Tibial nerve (tissue), 4 donors: ENCODE measurements at regions not wholly inside any gene's neighbourhood (a gene's known extent, or its start where the extent isn't known, plus 50 kb on each side); places are given as distances from the start of the nearest gene placed in this dataset.
"Not testable (repeated sequence)": the region's sequence is repeated elsewhere in the genome, so short reads cannot be mapped to it uniquely, and the experiment has no call there.

ENCODE experiments used
- DNase-seq, 2 donors: peaks; one replicate each; pipeline ENCODE4 v3.0.0-alpha.2; 2019; ENCODE audit warnings: low spot score in 2 of 2
- H3K27ac ChIP-seq, 4 donors: fragments of 200-600 bp; sonication (generic) in 3 of 4; one replicate each; pipeline ENCODE4 v1.5.1; 2017 to 2019; ENCODE audit warnings: mild to moderate bottlenecking in 1 of 4
- H3K27me3 ChIP-seq, 2 donors: fragments of 200-600 bp; sonication (generic) in 1 of 2; one replicate each; pipeline versions ENCODE4 v1.5.1 to v1.6.0; 2017 to 2019
- H3K36me3 ChIP-seq, 3 donors: fragments of 200-600 bp; sonication (generic); one replicate each; pipeline ENCODE4 v1.5.1; 2018 to 2019
- H3K4me1 ChIP-seq, 4 donors: fragments of 200-600 bp; sonication (generic) in 3 of 4; one replicate each; pipeline ENCODE4 v1.5.1; 2017 to 2019
- H3K4me3 ChIP-seq, 4 donors: fragments of 200-600 bp; sonication (generic) in 3 of 4; one replicate each; pipeline ENCODE4 v1.5.1; 2017 to 2019; ENCODE audit warnings: mild to moderate bottlenecking in 1 of 4, moderate library complexity in 1 of 4
- H3K9me3 ChIP-seq, 4 donors: fragments of 200-600 bp; sonication (generic) in 3 of 4; one replicate each; pipeline ENCODE4 v1.5.1; 2017 to 2019
- EP300 ChIP-seq, 2 donors: sonication (generic); formaldehyde crosslinking; IDR thresholded peaks; one replicate each; pipeline ENCODE4 v1.6.1; 2017; ENCODE audit warnings: antibody characterized with exemption in 2 of 2, mild to moderate bottlenecking in 1 of 2
- POLR2A ChIP-seq, 2 donors: fragments of 450-650 bp; IDR thresholded peaks; one replicate each; pipeline ENCODE4 v1.6.1; 2017; ENCODE audit warnings: antibody characterized with exemption in 2 of 2, mild to moderate bottlenecking in 2 of 2, moderate library complexity in 2 of 2
- WGBS, 2 donors: methylation state at CpG; one replicate each; pipeline ENCODE4 v1.1.5; 2018; 5-methylcytosine and 5-hydroxymethylcytosine counted together
- TF ChIP-seq, protein P1 (sequence below), 5 experiments: fragments of 200-600 bp in 3 of 5; fragments of 450-650 bp in 2 of 5; sonication (generic) in 3 of 5; IDR thresholded peaks; one replicate each; pipeline ENCODE4 v1.5.1; 2016 to 2019; ENCODE audit warnings: antibody characterized with exemption in 5 of 5, mild to moderate bottlenecking in 3 of 5, moderate library complexity in 2 of 5

GRCh38 chr6:115750946-115751345, 309.7 kb downstream of the FRK start:
- DNase-seq: no peak
- no peaks in the 10 kb centered on the region for H3K4me1 ChIP-seq
- H3K36me3 ChIP-seq: no peaks in the 10 kb centered on the region
- WGBS, 2 donors: 77 to 83% methylated on average over 5 of the region's 5 CpGs
- no peaks in the 10 kb centered on the region for H3K27me3 ChIP-seq
- no peak overlapping the region for H3K4me3 ChIP-seq
- H3K27ac ChIP-seq: no peak overlapping the region
- TF ChIP-seq, protein P1, sequence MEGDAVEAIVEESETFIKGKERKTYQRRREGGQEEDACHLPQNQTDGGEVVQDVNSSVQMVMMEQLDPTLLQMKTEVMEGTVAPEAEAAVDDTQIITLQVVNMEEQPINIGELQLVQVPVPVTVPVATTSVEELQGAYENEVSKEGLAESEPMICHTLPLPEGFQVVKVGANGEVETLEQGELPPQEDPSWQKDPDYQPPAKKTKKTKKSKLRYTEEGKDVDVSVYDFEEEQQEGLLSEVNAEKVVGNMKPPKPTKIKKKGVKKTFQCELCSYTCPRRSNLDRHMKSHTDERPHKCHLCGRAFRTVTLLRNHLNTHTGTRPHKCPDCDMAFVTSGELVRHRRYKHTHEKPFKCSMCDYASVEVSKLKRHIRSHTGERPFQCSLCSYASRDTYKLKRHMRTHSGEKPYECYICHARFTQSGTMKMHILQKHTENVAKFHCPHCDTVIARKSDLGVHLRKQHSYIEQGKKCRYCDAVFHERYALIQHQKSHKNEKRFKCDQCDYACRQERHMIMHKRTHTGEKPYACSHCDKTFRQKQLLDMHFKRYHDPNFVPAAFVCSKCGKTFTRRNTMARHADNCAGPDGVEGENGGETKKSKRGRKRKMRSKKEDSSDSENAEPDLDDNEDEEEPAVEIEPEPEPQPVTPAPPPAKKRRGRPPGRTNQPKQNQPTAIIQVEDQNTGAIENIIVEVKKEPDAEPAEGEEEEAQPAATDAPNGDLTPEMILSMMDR (IDR thresholded peaks at IDR 0.05): no peak
- TF ChIP-seq EP300 (IDR thresholded peaks at IDR 0.05) (no peak), POLR2A (IDR thresholded peaks at IDR 0.05) (no peak)
- H3K9me3 ChIP-seq: no peaks in the 10 kb centered on the region

DNA sequence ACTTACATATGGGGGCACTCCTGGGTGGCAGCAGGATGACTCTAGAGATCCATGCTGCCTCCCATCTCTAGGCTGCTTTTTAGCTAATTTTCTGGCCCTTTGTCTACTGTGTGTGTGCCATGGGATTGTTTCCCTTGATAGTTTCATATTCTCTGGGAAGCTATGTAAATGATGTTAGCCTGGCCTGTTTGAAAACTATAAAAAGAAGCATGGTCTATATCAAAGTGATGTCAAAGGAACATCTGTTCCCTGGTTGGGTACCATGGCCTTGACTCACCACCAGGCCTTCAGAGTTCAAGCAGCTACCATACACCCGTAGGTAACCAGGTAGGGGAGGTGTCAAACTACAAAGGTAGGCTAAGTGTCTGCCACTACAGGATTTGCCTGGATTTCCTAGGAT, 310.4 kb downstream of the FRK start:
- TF ChIP-seq POLR2A (IDR thresholded peaks at IDR 0.05) (no peak), EP300 (IDR thresholded peaks at IDR 0.05) (no peak)
- TF ChIP-seq, protein P1 (IDR thresholded peaks at IDR 0.05): no peak
- 67 to 77% methylated on average over 1 of the region's 1 CpG for WGBS, 2 donors
- Histone ChIP-seq H3K4me1 (no peaks in the 10 kb centered on the region), H3K9me3 (peaks cover 0 to 4% (median 0%) of the 10 kb centered on the region in 4 donors), H3K27ac (no peak overlapping the region), H3K4me3 (no peak overlapping the region), H3K36me3 (no peaks in the 10 kb centered on the region), H3K27me3 (no peaks in the 10 kb centered on the region)
- no peak for DNase-seq

- Histone ChIP-seq H3K9me3 (peaks cover 0 to 4% (median 0%) of the 10 kb centered on the region in 4 donors), H3K27ac (no peak overlapping the region), H3K4me1 (no peaks in the 10 kb centered on the region), H3K27me3 (no peaks in the 10 kb centered on the region), H3K4me3 (no peak overlapping the region), H3K36me3 (no peaks in the 10 kb centered on the region)
- 0% methylated on average over 1 of the region's 1 CpG for WGBS, 2 donors
- no peak for DNase-seq
- TF ChIP-seq EP300 (IDR thresholded peaks at IDR 0.05) (no peak), POLR2A (IDR thresholded peaks at IDR 0.05) (no peak)
- TF ChIP-seq, protein P1 (IDR thresholded peaks at IDR 0.05): no peak
Observed at GRCh38 chr6:115747719-115748118, 313.0 kb downstream of the FRK start.

GRCh38 chr6:115746583-115746982, 314.1 kb downstream of the FRK start:
- not testable (repeated sequence) for H3K27ac ChIP-seq, H3K9me3 ChIP-seq, DNase-seq, H3K4me3 ChIP-seq, H3K27me3 ChIP-seq, H3K36me3 ChIP-seq, H3K4me1 ChIP-seq
- WGBS, 2 donors: 83 to 87% methylated on average over 3 of the region's 3 CpGs

DNA sequence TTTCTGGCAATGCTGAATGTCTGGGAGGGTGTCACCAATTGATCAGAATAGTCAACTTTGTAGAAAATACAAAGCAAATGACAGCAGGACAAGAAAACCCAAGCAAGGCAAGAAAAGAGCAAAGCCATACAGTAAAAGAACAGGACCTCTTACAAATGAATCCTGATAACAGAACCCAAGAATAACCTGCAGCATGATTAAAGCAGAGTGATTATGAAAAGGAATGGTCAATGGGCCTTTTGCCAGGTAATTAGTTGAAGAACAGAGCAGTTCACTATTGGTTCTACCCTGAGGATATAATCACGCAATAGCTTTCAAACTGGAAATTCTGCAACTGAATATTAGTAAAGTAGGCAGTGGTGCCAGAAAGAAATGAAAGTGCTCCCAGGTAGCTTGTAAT, 319.8 kb downstream of the FRK start:
- 89 to 93% methylated on average over 1 of the region's 1 CpG for WGBS, 2 donors
- H3K9me3 ChIP-seq: peaks cover 0 to 13% (median 0%) of the 10 kb centered on the region in 4 donors
- no peak overlapping the region for H3K4me3 ChIP-seq
- no peaks in the 10 kb centered on the region for H3K27me3 ChIP-seq
- no peak overlapping the region for H3K27ac ChIP-seq
- TF ChIP-seq EP300 (IDR thresholded peaks at IDR 0.05): no peak
- TF ChIP-seq POLR2A (IDR thresholded peaks at IDR 0.05): no peak
- TF ChIP-seq, protein P1 (IDR thresholded peaks at IDR 0.05): no peak
- no peaks in the 10 kb centered on the region for H3K4me1 ChIP-seq
- no peaks in the 10 kb centered on the region for H3K36me3 ChIP-seq
- DNase-seq: no peak

- no peak overlapping the region for H3K27ac ChIP-seq
- TF ChIP-seq EP300 (IDR thresholded peaks at IDR 0.05): no peak
- TF ChIP-seq, protein P1 (IDR thresholded peaks at IDR 0.05): no peak
- no peak for TF ChIP-seq POLR2A (IDR thresholded peaks at IDR 0.05)
- 84 to 88% methylated on average over 3 to 5 of the region's 5 CpGs for WGBS, 2 donors
- no peak overlapping the region for H3K4me3 ChIP-seq
- H3K4me1 ChIP-seq: no peaks in the 10 kb centered on the region
- H3K9me3 ChIP-seq: peaks cover 0 to 10% (median 0%) of the 10 kb centered on the region in 4 donors
- DNase-seq: no peak
- no peaks in the 10 kb centered on the region for H3K27me3 ChIP-seq
- H3K36me3 ChIP-seq: no peaks in the 10 kb centered on the region
Observed at GRCh38 chr6:115735610-115736009, 325.1 kb downstream of the FRK start.
